NCI-H1092 treated with DMSO at 0.1 percent for 48 hours (cell line): ENCODE measurements at regions not wholly inside any gene's neighbourhood (a gene's known extent, or its start where the extent isn't known, plus 50 kb on each side); places are given as distances from the start of the nearest gene placed in this dataset.

ENCODE experiments used
- DNase-seq: peaks from one replicate; lab custom pipeline; 2025; lab: John Stamatoyannopoulos, UW

DNA sequence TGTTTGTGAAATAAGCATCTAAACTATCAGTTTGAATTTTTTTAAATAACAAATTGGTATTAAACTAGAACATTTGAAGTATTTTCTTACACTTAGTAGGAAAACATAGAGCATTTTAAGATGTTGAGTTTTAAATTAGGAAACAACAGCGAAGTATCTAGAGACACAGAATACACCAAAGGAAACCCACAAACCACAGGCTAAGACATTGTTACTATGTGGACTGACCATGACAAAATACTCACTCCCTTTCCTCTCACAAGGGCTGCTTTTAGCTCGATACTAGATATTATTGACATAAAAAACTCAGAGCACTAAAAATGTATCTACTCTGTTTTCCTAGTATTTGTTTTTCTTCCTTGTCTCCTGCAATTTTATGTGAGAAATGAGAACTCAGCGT is 266.0 kb upstream of the CITED2 start:
- DNase-seq, result no peak

DNA sequence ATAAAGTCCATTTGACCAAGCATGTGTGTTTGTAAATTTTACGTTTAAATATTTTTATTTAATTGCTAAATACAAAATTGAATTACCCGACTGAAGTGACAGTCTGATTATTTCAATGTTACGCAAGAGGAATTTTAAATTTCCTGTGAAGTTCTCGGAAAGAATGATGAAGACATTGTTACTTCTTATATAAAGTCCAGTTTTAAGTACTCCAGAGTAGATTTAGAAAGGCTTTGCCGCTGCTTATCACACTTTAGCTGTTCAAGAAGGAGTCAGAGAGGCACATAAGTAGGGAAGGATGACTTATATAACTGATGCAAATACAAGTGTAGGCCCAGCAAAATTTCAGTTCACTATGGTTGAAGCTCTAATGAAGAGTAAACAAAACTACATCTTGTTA is 265.1 kb upstream of the CITED2 start:
- no peak for DNase-seq

DNA sequence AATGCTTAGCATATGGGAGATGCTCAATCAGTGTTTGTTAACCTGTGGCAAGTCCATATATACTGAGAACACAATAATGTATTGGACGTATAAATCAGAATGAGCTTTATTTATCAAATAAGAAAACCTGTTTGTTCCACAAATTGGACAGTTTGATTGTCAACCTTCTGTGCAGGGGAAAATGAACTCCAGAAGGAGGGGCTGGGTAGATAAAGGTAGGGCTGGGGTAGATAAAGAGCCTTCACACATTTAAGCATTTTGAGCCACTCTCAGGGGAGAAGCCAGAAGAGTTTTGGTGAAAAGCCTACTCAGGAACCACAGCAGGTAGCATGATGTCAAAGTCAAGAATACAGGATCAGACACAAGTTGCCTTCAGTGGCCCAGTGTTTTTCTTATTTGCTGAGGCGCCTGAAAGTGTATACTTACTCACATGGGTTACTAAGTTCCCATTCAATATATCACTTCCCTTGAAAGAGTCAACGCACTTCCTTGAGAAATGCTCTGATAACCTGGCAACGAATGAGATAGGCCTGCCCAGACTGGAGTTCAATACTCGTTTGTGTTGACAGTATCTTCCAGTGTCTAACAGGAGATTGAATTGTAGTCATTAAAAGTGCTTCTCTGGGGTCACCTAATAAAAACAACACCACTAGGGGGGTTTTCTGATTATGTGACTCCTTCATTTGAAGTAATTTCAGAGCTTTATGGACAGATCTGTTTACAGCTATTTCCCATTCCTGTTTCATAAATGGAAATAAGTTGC is 263.9 kb upstream of the CITED2 start:
- DNase-seq, result no peak

DNA sequence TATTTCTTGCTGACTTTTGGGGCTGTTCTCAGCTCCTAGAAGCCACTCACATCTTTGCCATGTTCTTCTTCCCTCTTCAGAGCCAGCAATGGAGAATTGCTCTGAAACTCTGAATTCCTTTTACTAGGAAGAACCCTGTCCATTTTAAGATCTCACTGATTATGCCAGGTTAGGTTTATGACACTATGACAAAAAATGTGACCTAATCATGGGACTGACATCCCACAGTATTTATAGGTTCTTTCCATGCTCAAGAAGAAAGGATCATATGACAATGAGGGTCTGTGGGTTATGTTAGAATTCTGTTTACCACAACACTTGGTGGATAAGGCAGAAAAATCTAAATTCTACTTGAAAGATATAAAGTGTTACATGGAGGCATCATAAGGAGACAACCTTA is 263.3 kb upstream of the CITED2 start:
- no peak for DNase-seq

DNA sequence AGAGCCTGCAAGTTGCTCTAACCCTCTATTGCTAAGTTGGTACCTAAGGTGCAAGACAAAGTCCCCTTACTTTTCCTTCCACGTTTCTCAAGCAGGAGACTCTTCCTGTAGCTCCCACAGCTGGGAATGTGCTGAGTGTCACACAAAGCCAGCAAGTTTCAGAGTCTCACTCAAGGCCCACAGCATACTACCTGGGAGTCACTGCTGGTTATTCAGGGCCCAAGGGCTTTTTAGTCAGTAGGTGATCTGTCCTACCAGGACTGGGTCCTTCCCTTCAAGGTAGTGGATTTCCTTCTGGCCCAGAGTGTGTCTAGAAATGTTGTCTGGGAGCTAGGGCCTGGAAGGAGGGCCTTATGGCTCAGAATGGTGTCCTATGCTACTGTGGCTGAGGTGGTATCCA is 261.9 kb upstream of the CITED2 start:
- DNase-seq, result no peak

DNA sequence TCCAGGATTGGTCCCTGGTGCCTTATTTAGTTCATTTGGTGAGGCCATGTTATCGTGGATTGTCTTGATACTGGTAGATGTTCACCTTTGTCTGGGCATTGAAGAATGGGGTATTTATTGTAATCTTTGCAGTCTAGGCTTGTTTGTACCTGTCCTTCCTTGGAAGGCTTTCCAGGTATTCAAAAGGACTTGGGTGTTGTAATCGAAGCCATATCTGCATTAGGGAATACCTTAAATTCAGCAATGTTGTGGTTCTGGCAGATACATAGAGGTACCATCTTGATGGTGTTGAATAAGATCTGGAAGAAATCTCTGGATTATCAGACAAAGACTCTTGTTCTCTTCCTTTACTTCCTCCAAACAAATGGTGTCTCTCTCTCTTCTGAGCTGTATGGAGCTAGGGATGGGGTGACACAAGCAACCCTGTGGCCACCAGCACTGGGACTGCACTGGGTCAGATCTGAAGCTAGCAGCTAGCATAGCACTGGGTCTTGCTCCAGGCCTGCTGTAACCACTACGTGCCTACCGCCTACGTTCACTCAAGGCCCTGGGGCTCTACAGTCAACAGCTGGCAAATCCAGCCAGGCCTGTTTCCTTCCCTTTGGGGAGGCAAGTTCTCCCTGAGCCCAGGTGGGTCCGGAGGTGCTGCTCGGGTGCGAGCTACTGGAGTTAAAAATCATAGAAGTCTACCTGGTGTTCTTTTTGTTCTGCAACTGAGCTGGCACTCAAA is 261.1 kb upstream of the CITED2 start:
- no peak for DNase-seq

DNA sequence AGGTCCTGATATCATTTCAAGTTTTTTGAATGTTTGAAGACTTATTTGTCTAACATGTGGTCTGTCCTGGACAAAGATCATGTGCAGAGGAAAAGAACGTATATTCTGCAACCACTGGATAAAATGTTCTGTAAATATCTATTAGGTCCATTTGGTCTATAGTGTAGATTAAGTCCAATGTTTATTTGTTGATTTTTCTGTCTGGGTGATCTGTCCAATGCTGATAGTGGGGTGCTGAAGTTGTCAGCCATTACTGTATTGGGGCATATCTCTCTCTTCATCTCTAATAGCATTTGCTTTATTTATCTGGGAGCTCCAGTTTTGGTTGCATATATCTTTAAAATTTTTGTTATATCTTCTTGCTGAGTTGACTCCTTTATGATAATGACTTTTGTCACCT is 258.4 kb upstream of the CITED2 start:
- no peak for DNase-seq

DNA sequence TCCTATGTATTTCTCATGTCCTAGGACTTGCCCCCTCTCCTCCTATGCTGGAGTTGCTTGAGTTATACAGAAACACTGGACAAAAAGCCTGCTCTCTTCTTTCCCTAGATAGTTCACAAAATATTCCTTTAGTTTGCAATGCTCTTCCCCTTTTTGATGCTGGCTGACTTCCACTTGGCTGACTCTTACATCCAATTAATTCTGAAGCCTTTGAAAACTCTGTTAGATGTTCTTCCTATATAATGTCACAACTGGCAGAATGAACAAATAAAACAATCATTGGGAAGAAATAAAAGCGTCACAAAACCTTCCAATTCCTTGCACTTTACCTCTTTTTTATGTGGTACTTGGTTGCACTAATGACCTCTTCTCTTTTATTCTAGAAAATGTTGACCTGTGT is 253.8 kb upstream of the CITED2 start:
- DNase-seq, result no peak

DNA sequence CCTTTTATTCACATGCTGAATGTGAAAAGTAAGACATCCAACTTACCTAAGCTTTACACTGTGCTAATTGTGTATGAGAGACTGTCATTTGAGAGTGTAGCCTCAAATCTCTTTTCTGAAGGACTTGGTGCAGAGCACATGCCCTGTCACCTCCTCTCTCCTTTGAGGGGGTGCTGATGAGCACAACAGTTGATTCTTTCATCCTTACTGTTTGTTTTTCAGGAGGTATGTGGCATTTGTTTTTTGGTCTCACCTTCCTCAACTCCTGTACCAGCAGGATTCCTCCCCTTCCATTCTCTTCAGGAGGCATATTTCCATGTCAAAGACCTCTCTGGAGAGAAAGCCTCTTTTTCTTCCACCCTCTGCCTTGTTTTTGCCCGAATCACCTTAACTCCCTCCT is 252.6 kb upstream of the CITED2 start:
- DNase-seq, result no peak

DNA sequence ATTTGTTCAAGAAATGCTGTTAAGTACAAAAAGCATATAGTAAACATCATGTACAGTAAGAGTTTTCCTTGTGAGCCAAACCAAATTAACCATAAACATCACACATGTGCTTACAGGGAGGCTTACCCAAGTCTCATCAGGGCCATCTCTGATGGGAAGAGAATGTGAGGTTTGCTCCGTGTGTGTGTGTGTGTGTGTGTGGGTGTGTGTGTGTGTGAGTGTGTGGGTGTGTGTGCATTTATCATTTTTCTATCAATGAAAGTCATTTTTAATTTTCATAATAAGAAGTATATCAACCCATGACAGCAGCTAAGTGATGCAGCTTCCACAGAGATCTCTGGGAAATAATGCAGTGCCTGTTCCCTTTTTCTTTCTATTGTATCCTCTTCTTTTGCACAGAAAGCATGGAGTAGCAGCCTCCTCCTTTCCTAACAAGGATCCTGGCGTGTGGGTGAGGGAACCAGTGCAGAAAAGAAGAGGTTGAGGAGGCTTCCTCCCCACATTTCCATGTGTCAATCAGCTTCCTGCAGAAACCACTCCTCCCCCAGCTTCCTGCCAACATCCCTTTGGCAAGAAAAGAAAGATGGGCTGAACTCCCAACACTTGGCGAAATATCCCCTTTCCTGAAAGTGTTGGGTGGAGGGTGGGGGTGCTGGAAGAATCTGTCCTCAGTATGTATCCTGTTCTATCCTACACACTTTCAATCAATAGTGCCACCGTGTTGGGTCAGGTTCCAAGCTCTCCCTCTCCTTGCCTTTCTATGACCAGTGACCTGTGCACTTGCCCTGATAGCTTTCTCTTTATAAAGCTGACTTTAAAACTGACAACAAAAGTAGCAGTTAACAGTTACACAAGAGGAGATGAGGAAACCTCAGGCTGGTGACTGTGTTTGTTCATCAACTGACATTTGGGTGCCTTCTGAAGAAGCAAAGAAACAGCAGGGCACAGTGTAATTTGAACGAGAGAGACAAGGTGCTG is 251.8 kb upstream of the CITED2 start:
- DNase-seq, result no peak

DNA sequence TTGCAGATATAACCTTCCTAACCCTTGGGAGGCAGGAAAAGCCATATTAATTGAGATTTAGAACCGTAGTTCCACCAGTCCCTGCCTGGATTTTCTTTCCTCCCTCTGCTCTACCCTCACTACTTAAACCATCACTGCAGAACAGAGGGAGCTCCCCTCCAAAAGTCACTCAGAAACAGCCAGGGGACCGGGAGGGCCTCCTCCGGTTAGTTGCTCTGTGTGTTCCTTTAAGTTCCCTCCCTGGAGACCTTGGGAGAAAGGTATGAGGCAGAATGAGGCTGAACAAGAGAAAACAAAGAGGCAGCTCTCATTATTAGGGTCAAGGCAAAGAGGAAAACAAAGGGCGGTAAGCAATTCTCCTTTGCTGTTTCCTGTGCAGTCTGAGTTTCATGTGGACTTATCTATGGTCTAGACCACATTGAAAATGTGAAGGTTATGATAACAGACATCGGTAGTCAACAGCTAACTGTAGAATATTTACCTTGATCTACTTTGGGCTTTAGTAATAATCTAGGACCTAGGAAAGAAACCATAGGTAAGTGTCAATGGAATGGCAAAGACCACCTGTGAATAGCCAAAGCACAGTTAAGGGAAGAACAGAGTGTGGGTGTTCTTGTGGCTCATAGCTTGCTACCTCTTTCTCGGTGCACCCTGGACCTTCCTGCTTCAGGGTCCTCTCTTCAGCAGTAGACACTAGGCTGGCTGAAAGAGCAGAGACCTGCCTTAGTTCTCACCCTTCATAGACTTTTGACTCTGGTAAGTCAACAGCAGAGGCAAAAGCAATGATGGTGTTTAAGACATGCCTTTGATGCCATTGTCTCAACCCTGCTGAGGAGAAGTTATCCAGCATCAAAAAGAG is 250.9 kb upstream of the CITED2 start:
- no peak for DNase-seq

DNA sequence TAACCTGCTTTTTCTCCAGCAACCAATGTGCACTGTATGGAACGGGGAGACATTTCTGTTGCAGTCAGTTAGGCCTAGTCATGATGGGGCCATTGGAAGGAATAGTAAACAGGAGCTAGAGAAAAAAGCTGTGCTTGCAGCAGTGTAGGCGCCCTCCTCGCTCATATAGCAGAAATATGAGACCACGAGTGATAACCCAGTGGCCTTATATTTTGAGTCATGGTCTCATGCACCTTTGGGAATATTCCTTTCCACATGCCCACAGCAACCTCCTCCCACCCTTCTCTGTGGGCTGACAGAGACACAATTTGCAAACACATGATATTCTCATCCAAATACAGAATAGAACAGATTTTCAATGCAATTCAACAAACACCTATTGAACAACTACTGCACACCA is 248.9 kb upstream of the CITED2 start:
- DNase-seq, result no peak

DNA sequence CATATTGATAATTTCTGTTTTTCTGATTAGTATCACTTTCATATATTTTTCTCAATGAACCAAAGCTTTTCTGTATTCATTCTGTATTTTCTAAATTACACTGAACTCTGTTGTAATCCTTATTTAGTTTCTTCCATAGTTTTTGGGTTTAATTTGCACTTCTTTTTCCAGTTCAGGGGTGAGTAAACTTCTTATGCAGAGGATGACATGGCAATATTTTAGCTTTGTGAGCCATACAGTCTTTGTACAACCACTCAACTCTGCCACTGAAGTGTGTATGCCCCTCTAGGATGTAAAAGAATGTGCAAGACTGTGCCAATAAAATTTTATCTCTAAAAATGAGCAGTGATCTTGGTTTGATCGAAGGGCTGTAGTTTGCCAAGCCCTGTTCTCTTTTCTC is 239.0 kb upstream of the CITED2 start:
- DNase-seq, result no peak

DNA sequence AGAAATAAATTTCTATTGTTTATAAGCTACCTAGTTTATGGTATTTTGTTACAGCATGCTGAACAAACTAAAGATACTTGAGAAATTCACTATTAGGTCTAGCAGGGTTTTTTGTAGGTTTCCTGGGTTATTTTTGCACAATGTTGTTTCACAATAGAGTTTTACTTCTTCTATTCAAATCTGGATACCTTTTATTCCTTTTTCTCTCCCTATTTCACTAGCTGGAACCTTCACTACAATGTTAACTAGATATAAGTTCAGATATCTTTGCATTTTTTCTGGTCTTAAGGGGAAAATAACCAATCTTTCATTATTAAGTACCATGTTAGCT is 237.7 kb upstream of the CITED2 start:
- no peak for DNase-seq

DNA sequence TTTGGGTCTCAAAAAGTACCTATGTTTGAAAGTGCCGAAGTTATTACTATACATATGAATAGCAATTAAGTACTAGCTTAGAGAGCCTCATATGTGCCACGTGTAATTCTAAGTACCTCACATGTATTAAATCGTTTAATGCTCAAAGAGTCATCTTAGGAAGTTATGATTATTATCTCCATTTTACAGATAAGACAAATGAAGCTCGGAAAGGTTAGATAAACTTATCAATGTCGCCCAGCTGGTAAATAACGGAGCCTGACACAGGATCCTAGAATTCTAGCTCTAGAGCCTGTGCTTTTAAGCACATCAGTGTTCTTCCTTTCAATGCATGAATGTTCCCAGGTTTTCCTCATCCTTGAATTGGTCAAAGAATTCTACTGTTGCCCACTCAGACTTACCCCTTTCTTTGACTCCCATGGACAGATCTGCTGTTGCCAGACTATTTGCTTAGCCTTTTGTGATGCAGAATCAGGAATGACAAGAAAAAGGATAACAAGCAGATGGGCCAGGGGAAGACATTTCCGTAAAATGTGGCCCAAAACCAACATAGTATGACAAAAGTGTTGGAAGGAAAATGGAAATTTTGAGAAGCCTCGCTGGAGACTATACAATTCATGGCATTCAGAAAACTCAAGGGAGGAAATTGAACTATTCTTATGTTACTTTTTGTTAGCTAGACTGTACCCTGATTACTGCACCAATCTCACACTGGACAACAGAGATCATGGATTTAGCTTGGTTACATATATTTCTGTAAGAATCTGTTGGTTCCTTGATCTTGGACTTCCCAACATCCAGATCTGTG is 237.1 kb upstream of the CITED2 start:
- DNase-seq, result no peak

DNA sequence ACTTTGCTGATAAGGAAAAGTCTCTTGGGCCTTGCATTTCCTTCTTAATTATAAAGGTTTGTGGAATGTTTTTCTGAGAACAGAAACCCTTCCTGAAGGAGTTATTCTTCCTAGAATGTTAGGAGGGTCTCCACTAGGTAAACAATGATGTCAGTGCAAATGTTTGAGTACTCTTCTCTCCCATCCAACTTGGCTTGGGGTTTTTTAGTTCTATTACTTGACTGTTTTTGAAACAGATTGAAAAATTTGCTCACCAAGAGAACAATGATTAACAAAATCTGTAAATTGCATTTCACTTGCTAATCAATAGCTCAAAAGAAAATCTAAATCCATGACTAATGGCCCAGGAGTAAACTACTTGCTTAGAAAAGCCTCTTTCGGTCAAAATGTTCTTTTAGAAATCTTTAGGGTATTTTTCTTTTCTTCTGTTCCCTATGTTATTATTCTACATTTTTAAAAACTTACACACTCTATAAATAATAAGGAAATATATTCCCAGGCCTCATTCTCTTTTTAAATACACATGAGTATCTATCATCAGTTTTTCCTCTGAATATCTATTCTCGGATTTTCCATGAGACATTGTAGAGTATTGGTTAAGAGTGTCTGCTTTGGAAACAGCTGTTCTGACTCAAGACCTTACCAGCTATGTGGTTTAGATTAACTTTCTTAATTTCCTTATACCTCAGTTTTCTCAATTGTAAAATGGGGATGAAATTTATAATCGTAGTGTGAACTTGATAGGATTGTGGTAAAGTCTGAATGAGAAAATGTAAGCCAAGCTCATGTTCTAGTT is 234.2 kb upstream of the CITED2 start:
- DNase-seq, result no peak

DNA sequence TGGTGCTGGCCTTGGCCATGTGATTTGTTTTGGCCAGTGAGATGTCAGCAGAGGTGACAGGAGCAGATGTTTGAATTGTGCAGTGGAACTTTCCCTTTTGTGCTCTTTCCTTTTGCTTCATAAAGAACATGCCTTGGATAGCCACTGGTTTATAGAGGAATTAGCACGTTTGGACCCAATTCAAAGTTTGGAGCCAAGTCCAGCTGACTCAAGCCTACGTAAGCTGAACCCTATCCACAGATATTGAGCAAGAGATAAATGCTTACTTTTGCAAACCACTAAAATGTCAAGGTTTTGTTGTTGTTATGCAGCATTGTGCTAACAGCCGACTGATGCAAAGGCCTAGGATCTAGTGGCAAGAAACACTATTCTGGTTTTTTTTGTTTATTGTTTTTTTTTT is 230.9 kb upstream of the CITED2 start:
- no peak for DNase-seq

DNA sequence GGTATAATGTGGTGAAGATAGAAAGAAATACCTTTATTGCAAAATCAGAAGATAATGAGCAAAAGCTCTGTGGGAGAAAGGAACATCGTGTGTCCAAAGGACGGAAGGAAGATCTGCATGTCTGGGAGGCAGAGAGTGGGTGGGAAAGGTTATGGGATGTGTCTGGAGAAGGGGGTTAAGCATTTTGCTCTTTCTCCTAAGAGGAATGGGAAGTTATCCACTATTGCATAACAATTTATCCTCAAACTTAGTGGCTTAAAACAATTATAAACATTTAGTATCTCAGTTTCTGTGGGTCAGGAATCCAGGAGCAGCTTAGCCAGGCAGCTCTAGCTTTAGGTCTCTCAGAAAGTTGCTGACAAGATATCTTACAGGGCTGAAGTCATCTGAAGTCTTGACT is 229.1 kb upstream of the CITED2 start:
- DNase-seq, result no peak

DNA sequence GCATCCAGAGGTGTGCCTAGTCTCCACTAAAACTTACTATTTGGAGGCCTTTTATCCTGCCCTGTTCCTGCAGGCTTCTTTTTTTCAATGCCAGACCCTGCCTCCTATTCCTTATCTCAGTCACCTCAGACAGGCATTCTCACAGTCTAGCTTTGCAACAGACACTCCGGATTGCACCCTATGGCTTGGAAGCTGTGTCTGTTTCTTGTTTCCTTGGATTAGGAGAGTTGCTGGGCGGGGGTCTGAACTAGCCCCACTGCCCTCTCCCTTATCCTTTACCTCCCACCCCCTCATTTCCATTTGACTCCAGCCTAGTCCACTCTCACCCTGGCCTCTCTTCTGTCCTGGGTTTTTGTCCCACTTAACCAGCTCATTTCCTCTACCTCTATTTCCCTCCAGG is 228.1 kb upstream of the CITED2 start:
- no peak for DNase-seq

DNA sequence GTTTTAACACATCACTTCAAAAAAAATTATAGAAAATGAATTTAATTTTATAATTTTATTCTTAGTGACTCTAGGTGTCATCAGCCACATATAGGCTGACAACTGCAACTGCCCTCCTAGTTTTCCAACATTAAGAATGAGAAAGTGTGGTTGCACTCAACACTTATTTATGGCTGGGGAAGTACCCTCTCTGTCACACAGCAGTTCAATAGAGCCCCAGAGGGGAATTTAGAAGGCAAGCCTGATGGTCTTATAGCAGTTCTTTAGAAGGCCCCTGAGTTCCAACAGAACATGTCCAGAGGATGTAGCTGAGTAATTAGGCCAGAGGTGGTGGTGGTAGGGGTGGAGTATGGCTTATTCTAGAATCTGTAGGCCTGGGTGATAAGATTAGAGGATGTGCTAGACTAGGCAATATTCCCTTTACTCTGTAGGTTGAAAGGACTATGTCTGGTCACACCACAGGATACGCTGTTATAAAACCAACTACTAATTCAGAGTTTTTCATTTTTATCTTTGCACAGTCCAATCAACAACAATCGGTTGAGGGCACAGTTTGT is 226.5 kb upstream of the CITED2 start:
- no peak for DNase-seq
